Adrenal gland (tissue), 9 donors: ENCODE measurements at regions not wholly inside any gene's neighbourhood (a gene's known extent, or its start where the extent isn't known, plus 50 kb on each side); places are given as distances from the start of the nearest gene placed in this dataset.
"Not testable (repeated sequence)": the region's sequence is repeated elsewhere in the genome, so short reads cannot be mapped to it uniquely, and the experiment has no call there.

Experiments used
- DNase-seq, 7 donors: peaks; one replicate each; pipeline ENCODE4 v3.0.0-alpha.2; 2019 to 2020
- H3K27ac ChIP-seq, 5 donors: fragments of 200-600 bp; sonication (generic) in 4 of 5; 1 replicate in 3 of 5; 2 replicates in 2 of 5; pipeline versions ENCODE4 v1.5.1 to v1.8.0; 2016 to 2020; ENCODE audit warnings: mild to moderate bottlenecking in 1 of 5
- H3K27me3 ChIP-seq: fragments of 200-600 bp; 2 replicates; pipeline ENCODE4 v1.8.0; 2021
- H3K36me3 ChIP-seq, 2 donors: fragments of 200-600 bp; replicated peaks in 1 of 2; 1 replicate in 1 of 2; 2 replicates in 1 of 2; pipeline versions ENCODE4 v1.5.1 to v1.8.0; 2018 to 2022
- H3K4me1 ChIP-seq, 2 donors: fragments of 200-600 bp; replicated peaks in 1 of 2; 1 replicate in 1 of 2; 2 replicates in 1 of 2; pipeline versions ENCODE4 v1.5.1 to v1.8.0; 2018 to 2021
- H3K4me3 ChIP-seq, 4 donors: fragments of 200-600 bp; sonication (generic) in 3 of 4; one replicate each; pipeline ENCODE4 v1.5.1; 2016 to 2018
- H3K9me3 ChIP-seq, 3 donors: fragments of 200-600 bp; sonication (generic) in 1 of 3; replicated peaks in 1 of 3; 1 replicate in 2 of 3; 2 replicates in 1 of 3; pipeline versions ENCODE4 v1.5.1 to v1.8.0; 2016 to 2021
- WGBS, 4 donors: extraction: QIAGEN DNeasy Blood & Tissue Kit in 2 of 4; methylation state at CpG; one replicate each; pipeline versions ENCODE4 v1.1.5 to v1.1.7; 2013 to 2017; 5-methylcytosine and 5-hydroxymethylcytosine counted together
- intact Hi-C, 2 donors: fragments of 100-400 bp; cut with DNase I; formaldehyde crosslinking; loops; one replicate each; pipeline versions ENCODE4 v1.14.1 to v1.15.0; 2022 to 2023
- donor health status: healthy with polysubstance abuse.
- donor health status: Bipolar disorder and iron deficiency.
- donor health status: DM: yes; HTN: yes; CAD: no.
- donor health status: DM: no; HTN: no; CAD: no.
- donor health status: DM: no; HTN: no; CAD: no.

- H3K36me3 ChIP-seq, DNase-seq, H3K27ac ChIP-seq, H3K27me3 ChIP-seq, H3K9me3 ChIP-seq, H3K4me1 ChIP-seq, H3K4me3 ChIP-seq, intact Hi-C loops: not testable (repeated sequence)
- WGBS, 4 donors, result 75 to 84% (median 82%) methylated on average over 6 to 7 of the region's 8 CpGs
These were observed 308.6 kb downstream of the BCL2L11 start for GRCh38 chr2:111429353-111429752.

GRCh38 chr2:111430817-111431661, 310.3 kb downstream of the BCL2L11 start:
- H3K9me3 ChIP-seq, intact Hi-C loops, H3K27ac ChIP-seq, H3K4me1 ChIP-seq, H3K4me3 ChIP-seq, DNase-seq, H3K36me3 ChIP-seq, H3K27me3 ChIP-seq: not testable (repeated sequence)
- WGBS, 4 donors, result 81 to 90% (median 83%) methylated on average over 5 to 6 of the region's 9 CpGs

GRCh38 chr2:111432423-111432822, 311.7 kb downstream of the BCL2L11 start:
- H3K4me3 ChIP-seq, intact Hi-C loops: not testable (repeated sequence)

GRCh38 chr2:111432916-111433499, 312.3 kb downstream of the BCL2L11 start:
- H3K27ac ChIP-seq, H3K36me3 ChIP-seq, DNase-seq, H3K4me3 ChIP-seq, H3K4me1 ChIP-seq, H3K27me3 ChIP-seq, intact Hi-C loops, H3K9me3 ChIP-seq: not testable (repeated sequence)
- whole genome bisulfite sequencing, 4 donors, result 91 to 100% (median 97%) methylated on average over 1 to 3 of the region's 9 CpGs

More at GRCh38 chr2:111432423-111432822, 311.7 kb downstream of the BCL2L11 start:
- H3K27ac ChIP-seq, H3K9me3 ChIP-seq, H3K36me3 ChIP-seq, H3K4me1 ChIP-seq, H3K27me3 ChIP-seq, DNase-seq: not testable (repeated sequence)
- WGBS, 4 donors, result 71 to 79% (median 73%) methylated on average over 2 to 3 of the region's 3 CpGs

- H3K27me3 ChIP-seq, intact Hi-C loops, H3K36me3 ChIP-seq, H3K27ac ChIP-seq, DNase-seq, H3K4me1 ChIP-seq, H3K4me3 ChIP-seq, H3K9me3 ChIP-seq: not testable (repeated sequence)
- 67 to 73% (median 69%) methylated on average over 4 to 5 of the region's 5 CpGs; no CpG with 5 or more reads in 1 of the 4 donors for WGBS, 4 donors
These were observed 313.3 kb downstream of the BCL2L11 start for GRCh38 chr2:111433892-111434607.

GRCh38 chr2:111434608-111434939, 313.9 kb downstream of the BCL2L11 start:
- H3K9me3 ChIP-seq, DNase-seq, H3K36me3 ChIP-seq, intact Hi-C loops, H3K4me3 ChIP-seq, H3K4me1 ChIP-seq, H3K27me3 ChIP-seq, H3K27ac ChIP-seq: not testable (repeated sequence)
- WGBS, 4 donors, result 91 to 100% (median 95%) methylated on average over 2 to 3 of the region's 4 CpGs

- H3K27me3 ChIP-seq, H3K4me1 ChIP-seq, H3K36me3 ChIP-seq, intact Hi-C loops, DNase-seq, H3K4me3 ChIP-seq, H3K9me3 ChIP-seq, H3K27ac ChIP-seq: not testable (repeated sequence)
- WGBS, 4 donors, result 87 to 95% (median 90%) methylated on average over 3 to 4 of the region's 11 CpGs
These were observed 315.0 kb downstream of the BCL2L11 start for GRCh38 chr2:111435553-111436310.

- H3K4me1 ChIP-seq, H3K27me3 ChIP-seq, H3K36me3 ChIP-seq, H3K9me3 ChIP-seq, DNase-seq, H3K27ac ChIP-seq, intact Hi-C loops, H3K4me3 ChIP-seq: not testable (repeated sequence)
- WGBS, 4 donors, result 59 to 73% (median 66%) methylated on average over 2 to 4 of the region's 5 CpGs
These were observed 315.7 kb downstream of the BCL2L11 start for GRCh38 chr2:111436411-111436810.

- 73 to 93% (median 82%) methylated on average over 4 to 6 of the region's 7 CpGs for WGBS, 4 donors
- H3K27me3 ChIP-seq, intact Hi-C loops, DNase-seq, H3K27ac ChIP-seq, H3K9me3 ChIP-seq, H3K4me3 ChIP-seq, H3K4me1 ChIP-seq, H3K36me3 ChIP-seq: not testable (repeated sequence)
These were observed 316.7 kb downstream of the BCL2L11 start for GRCh38 chr2:111437288-111437990.

- H3K27me3 ChIP-seq, DNase-seq, intact Hi-C loops, H3K4me1 ChIP-seq, H3K9me3 ChIP-seq, H3K36me3 ChIP-seq, H3K27ac ChIP-seq, H3K4me3 ChIP-seq: not testable (repeated sequence)
- 69 to 82% (median 73%) methylated on average over 2 of the region's 2 CpGs for WGBS, 4 donors
These were observed 317.4 kb downstream of the BCL2L11 start for GRCh38 chr2:111438161-111438560.
